ENCODE measurements at regions not wholly inside any gene's neighbourhood (a gene's known extent, or its start where the extent isn't known, plus 50 kb on each side); places are given as distances from the start of the nearest gene placed in this dataset.

DNA sequence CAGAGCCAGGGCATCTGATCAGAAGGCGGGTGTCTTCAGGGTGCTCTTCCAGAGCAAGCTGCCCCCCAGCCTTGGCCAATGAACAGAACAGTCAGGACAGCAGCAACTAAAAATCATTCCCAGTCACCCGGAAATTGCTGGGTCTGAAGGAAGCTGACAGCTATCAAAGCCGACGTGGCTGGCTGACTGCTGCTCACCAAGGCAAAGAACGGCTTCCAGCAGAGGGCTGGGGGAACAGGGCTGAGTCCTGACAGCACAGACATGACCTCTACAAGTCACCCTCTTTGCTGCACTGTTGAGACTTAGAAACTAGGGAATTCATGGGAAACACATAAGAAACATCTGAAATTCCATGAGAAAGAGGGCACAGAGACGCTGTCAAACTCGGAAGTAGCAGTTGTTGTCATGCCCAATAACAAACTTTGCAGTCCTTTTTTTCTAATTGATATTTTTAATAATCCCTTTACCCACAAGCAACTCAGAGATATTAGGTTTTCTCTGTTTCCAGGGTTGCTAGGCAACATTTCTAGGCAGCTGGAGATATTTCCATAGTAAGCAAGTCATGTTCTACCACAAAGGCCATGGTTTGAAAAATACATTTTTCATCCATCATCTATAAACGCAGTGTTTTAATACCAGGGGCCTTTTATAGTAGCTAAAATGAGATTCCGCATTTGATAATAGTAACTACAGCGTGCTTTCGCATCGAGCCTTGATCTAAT, 365.2 kb downstream of the SEC23A start:
- no peak for TF ChIP-seq GATA2 (IDR thresholded peaks at IDR 0.05; ENCODE audit: low read depth, low read length)
- no peak for TF ChIP-seq GATA3 (IDR thresholded peaks at IDR 0.05; ENCODE audit: low read depth, low read length)

Measured in SH-SY5Y (cell line).